Activated CD8-positive, alpha-beta memory T cell treated with anti-CD3 and anti-CD28 coated beads for 4 hours (primary cell): ENCODE measurements at regions not wholly inside any gene's neighbourhood (a gene's known extent, or its start where the extent isn't known, plus 50 kb on each side); places are given as distances from the start of the nearest gene placed in this dataset.
"Not testable (repeated sequence)": the region's sequence is repeated elsewhere in the genome, so short reads cannot be mapped to it uniquely, and the experiment has no call there.

Experiments used
- DNase-seq, 2 donors: peaks; one replicate each; pipeline ENCODE4 v3.0.0-alpha.2; 2020; ENCODE audit warnings: low read depth in 2 of 2

DNA sequence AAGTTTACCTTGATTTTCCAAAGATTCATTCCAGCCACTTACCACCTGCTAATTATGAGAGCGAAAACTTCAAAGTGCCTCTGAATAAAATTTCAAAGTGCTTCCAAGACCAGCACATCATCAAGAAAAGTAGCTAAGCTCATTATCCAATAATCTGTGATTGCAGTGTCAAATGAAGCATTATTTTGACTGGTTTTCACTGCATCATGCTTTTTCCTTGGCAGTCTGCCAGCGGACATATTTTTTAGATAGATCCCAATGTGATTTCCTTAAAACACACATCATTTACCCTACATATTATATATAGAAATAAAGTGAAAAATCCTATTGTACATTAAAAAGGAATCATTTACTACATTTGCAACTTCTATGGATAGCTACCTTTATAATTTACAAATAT lies 508.6 kb upstream of the FAM174A start:
- no peak for DNase-seq

DNA sequence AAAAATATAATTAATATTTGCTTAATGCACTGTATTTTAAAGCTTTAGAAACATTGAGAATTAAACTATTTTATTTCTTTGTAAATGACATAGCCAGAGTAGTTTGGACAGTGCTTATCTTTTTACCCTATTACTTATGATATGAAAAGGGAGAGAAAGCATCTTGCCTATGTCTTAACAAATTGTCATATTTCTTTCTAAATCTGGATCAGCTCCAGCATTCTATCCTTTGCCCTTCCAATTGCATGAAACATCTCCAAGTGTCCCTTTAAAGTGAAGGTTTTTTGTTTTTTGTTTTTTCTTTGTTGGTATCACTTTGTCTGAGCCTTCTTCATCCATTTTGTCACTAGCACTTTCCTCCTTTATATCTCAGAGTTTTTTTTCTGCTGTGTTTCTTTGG lies 511.6 kb upstream of the FAM174A start:
- DNase-seq: no peak

DNA sequence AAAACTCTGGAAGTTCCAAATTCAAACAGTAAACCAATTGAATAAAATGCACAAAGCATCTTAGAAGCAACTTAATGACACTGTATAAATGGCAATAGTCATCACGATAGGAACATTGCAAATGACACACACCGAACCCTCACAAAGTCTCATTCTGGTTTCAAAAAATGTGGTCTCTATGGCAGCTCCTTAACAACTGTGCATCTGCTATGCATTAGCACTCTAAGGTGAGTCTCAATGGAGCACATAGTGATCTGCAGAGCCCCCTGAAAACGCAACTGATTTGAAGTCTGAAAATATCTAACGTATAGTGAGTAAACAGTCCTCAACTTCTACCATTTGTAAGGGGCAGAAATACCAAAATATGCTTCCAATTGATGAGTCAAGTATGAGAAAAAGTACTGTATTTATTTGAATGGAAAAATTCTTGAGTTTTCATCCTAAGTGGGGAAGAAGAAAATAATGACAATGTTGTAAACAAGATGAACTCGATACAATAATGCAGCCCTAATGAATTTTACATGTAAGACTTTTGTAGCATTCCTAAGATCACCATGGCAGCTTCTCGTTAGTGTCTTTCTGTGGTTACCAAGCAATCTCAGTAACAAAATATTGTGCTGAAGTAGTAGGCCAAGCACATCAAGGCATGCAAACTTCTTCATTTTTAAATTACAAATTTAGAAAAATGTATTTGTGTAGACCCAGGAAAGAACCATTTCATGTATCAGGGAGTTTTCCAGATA lies 517.5 kb upstream of the FAM174A start:
- no peak for DNase-seq

DNA sequence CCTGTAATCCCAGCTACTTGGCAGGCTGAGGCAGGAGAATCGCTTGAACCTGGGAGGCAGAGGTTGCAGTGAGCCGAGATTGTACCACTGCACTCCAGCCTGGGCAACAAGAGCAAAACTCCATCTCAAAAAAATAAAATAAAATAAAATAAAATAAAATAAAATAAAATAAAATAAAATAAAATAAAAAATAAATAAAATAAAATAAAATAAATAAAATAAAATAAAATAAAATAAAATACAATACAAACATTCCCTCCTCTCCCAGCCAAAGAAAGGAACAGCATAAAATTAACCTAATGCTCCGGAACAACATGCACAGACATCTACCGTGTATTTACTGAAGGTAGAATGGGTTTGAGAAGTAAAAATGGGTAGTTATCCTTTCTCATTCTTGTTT lies 521.9 kb upstream of the FAM174A start:
- not testable (repeated sequence) for DNase-seq

DNA sequence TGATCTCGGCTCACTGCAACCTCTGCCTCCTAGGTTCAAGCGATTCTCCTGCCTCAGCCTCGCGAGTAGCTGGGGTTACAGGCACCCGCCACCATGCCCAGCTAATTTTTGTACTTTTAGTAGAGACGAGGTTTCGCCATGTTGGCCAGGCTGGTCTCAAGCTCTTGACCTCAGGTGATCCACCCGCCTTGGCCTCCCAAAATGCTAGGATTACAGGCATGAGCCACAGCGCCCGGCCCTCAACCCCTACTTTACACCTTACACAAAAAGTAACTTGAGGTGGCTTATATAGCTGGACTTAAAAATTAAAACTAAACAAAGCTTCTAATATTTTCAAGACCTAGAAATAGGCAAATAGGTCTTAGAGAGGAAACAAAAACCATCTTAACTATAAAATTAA lies 524.0 kb upstream of the FAM174A start:
- not testable (repeated sequence) for DNase-seq

DNA sequence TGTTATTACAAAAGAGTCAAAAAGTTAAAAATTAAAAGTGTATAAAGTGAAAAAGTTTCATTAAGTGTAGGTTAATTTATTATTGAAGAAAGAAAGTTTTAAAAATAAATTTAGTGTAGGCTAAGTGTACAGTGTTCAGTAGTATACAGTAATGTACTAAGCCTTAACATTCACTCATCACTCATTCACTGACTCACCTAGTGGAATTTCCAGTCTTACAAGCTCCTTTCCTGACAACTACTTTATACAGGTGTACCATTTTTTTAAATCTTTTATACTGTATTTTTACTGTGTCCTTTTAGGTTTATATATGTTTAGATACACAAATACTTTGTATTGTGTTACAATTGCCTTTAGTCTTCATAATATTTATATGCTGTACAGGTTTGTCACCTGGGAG lies 530.2 kb upstream of the FAM174A start:
- no peak for DNase-seq

DNA sequence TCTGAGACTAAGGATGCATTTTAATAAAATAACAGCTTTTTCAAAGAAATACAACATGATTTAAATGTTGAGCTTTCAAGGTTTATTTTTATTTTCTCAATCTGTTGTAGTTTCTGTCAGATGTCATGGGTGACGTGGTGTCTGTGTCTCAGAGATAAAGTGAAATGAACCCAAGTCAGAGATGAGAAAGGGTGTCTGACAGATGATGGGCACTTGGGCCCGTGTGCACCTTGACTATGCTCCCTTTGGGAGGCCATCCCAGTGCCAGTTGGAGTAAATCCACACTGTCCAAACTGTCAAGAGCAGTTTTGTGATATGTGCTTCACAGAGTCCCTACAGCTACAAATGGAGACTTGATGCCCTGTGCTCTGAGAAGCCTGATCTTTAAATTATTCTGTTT lies 536.9 kb upstream of the FAM174A start:
- no peak for DNase-seq

DNA sequence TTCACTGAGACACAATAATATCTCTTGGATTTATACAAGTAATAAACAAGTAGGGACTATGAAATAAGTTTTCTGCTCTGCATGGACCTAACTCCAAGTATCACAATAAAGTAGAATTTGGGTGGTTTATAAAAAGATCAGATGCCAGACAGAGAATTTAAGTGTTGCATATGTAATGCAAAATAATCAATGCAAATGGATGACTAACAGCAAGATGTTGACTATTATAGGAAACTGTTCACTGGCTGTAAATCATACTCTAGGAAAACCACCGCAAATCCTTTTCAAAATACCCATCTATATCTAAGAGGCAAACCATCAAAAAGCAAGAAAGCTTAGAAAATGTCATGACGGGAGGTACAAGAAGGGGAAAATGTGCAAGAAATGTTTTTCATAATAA lies 539.8 kb upstream of the FAM174A start:
- no peak for DNase-seq

DNA sequence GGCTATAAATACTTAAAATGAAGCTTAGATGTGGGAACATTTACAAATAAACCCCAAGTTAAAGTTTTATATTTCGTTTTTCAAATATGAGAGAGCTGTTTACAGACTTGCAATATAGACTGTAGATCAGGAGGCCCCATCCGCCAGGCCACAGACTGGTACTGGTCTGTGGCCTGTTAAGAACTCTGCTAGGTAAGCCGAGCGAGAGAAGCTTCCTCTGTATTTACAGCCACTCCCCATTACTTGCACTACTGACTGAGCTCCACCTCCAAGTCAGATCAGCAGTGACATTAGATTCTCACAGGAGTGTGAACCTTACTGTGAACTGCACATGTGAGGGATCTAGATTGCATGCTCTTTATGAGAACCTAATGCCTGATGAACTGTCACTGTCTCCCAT lies 561.4 kb upstream of the FAM174A start:
- no peak for DNase-seq

DNA sequence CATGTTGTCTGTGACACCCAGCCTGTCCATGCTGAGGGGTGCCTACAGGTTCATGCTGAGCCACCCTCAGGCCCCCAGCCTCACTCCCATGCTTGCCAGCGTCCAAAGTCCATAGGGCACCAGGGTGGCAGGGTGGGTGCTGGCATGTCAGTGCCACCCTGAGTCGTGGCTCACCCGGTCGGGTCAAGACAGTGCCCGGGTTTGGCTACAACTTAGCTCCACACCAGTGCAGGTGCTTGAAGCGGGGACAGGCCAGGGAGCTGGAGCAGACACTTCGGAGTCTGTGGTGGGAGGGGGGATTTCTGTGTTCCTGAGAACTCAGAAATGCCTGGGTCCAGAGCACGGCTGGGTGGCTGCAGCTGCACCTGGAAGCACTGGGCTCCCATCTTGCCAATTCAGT lies 579.2 kb upstream of the FAM174A start:
- no peak for DNase-seq

DNA sequence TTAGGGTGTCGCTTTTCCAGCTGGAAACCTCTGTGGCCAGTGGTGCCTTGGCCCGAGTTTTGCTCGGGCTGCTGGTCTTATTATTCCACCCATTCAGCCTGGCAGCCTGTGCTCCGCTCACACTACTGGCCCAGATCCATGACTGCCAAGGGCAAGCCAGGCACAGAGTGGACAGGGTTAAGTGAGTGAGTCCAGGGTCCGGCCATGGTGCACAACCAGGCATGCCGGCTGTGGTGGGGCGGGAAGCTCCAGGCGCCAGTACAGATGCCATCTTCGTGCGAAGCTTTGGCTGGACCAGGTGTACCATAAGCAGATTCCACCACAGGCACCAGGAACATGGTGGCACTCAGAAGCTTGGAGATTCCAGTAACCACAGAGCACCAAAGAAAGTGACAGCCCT lies 580.2 kb upstream of the FAM174A start:
- no peak for DNase-seq

DNA sequence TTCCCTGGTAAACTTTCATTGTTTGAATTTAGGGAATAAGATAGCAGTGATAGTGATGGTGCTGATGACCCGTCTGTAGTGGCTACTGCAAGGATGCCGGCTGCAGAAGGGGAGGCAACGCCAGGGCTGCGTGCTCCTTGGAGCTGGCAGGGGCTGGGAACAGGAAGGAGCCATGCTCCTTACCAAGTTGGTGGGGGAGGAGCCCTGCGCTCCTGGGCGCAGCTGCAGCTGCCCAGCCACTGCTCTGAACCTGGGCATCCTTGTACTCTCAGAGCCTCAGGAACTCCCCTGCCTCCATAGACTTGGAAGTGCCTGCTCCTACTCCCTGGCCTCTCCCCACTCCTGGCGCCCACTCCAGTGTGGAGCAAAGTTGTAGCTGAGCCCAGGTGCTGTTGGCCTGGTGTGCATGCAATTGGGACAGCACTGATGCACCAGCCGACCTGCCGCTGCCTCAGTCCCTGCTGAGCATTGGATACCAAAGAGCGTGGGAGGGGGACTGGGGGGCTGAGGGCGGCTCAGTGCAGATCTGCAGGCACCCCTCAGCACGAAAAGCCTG lies 585.1 kb upstream of the FAM174A start:
- no peak for DNase-seq

DNA sequence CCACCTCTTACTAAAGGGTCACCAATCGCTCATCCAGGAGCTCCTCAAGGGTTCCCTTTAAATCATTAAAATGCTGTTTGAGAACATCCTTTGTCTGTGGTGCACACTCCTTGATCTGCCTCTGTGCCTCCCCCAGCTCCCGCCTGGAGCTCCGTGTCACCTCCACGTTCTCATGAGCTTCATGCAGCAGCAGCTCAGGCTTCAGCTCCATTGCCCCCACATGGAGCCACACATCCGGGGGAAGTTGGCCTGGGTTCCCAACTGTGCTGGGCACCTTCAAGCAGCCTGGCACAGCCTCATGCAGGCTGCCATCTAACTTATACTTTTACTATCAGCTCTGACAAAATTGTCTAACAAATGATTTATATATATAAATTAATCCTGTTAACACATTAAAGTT lies 585.8 kb upstream of the FAM174A start:
- no peak for DNase-seq

DNA sequence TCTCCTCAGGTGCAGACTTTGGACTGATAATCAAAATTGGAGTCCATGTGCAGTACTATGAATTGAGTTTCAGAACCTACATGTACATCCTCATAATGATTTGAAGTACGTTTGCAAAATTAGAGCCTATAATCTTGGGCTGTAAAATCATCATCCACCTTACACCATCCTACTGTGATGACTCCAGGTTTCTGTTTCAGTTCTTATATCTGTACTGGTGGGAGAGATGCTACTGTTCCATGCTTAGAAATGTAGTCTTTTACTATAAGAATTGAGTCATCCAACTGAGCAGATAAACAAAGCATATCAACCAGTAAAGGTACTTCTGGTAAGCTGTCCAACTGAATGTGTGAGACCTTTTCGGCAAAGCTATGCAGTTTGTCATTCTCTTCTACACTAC lies 586.3 kb upstream of the FAM174A start:
- DNase-seq: no peak

DNA sequence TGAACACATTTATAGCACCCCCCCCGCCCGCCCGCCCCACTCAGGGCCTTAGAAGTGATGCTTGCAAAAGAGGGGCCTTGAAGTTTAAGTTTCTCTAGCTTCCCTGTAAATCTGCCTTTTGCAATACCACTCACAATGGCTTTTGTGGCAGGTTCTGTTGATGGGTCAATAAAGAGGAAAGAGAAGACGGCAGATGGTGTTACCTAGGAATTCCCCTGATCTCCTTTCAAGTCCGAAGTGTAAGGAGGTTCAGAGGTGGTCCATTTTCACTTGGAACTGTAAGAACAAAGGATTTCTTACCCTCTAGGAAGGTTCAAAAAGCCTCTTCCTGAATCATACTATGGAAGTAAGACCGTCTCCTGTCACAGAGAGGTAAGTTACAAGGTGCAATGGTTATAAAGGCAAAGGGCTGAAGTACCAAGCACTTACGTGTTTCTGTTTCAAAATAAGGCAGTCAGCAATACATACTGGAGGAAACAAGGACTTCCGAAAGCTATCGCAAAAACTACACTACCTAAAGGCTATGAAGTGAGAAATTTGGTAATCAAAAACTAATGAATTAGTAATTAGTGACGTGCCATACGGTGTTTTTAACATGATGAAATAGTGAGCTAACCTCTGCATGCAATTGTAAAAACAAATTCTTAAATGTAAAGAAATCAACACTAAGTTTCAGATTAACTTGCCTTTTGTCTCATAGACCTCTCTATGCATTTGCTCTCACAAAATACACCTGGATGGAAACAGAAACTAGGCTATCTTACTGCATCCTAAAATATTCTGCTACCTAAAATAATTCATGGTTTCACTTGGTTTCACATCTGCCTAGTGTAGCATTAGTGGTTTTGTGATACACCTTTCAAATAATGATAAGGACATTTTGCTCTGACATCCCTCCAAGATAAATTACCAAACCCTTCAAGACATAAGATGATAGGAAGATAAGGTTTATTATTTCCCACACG lies 589.4 kb upstream of the FAM174A start:
- no peak for DNase-seq

DNA sequence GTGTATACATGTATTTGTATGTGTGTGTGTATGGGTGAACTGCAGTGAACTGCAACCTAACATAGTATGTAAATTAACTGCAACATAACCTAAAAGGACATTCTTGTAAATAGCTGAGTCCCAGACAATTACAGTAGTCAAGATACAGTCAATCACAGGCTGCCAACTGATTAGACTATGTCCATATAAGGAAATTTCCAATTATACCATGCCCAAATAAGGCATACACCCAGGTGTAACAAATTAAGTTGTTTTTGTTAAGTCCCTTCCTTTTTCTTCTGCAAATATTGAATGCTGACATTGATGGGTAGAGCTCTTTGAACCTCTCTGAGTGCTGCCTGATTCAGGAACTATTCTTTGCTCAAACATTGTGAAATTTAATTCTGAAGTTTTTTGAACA lies 594.6 kb upstream of the FAM174A start:
- no peak for DNase-seq

DNA sequence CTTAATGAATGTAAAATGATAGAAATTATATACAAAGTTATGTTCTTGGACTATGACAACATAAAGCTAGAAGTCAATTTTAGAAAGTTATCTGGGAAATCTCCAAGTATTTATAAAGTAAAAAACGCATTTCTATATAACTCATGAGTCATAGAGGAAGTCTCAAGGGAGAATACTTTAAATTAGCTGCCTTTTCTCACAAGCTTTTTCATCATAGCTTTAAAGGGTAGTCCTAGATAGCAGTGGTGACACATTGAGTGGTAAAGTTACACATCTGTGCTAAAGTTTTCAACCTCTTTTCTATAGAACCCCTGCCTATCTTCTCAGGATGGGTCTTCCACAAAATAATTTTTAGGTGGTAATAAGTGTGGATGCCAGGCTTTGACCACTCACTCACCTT lies 598.3 kb upstream of the FAM174A start:
- DNase-seq: no peak

DNA sequence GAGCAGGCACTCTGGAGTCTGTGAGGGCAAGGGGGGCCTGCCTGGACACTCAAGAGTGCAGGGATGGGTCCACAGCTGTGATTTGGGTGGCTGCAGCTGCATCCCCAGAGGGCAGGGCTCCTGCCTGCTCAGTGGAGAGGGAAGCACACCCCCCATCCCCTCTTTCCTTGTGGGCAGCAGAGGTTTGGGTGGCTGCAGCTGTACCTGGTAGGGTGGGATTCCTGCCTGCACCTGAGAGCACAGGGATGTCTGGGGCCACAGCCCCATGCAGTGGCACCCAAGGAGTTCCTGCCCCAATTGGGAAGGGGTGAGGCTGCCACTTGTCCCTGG lies 605.4 kb upstream of the FAM174A start:
- DNase-seq: no peak

DNA sequence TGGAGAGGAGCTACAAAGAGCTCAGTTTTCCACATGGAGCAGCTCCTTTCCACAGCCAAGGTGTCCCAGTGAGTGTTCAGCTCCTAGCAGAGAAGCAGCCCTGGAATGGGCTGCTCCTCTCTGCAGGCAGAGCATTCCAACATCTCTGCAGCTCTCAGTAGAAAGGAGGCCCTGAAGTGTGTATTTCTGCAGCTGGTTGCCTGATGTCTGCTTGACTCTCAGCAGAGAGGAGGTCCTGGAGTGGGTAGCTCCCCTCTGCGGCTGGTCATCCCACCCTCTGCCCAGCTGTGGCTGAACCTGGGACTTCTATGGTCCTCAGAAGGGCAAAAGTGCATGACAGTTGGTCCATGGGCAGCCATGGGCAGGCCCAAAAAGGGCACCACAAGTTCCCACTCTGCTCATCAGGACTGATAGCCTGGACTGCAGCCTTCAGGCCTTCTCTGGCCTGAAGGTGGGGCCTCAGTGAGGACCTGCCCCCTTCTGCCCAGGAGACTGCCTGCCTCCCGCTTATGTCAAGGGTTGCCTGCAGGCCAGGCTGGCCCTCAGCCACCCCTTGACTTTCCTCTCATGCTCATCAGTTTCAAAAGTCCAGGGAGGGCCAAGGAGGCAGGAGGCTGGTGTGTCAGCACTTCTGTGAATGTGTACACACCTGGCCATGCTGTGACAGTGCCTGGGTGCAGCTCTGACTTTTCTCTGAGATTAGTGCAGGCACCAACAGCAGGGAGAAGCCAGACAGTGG lies 605.9 kb upstream of the FAM174A start:
- DNase-seq: no peak

DNA sequence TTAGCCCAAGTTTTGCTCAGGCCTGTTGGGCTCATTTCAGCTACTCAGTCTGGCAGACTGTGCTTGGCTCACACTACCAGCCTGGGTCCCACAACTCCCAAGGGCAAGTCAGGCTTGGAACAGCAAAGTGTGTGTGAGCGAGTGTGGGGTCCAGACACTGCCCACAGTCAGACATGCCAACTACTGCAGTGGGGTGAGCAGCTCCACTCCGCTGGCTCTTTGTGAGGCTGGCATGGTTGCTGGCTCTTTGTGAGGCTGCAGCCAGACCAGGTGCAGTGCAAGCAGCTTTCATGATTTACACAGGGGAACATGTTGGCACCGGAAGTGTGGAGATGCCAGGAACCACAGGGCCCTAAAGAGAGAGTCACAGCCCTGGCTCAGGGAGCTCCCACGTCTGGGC lies 606.7 kb upstream of the FAM174A start:
- DNase-seq: no peak

DNA sequence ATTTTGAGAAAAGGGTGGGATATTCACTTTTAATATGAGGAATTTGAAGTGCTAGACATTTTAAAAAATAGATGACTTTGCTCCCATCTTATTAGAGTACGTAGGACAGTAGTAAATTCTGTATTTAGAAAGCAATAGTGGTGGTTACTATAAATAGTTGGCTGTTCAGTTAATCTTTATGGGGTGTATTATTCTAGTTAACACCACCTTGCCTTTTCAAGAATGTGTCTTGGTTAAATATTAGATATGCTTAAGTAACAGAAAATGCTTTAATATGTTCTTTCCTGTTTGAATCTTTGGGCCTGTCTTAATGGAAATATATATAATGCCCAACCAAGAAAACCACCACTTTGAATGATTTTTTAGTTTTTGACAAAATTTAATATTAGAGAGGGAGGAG lies 608.7 kb upstream of the FAM174A start:
- no peak for DNase-seq

DNA sequence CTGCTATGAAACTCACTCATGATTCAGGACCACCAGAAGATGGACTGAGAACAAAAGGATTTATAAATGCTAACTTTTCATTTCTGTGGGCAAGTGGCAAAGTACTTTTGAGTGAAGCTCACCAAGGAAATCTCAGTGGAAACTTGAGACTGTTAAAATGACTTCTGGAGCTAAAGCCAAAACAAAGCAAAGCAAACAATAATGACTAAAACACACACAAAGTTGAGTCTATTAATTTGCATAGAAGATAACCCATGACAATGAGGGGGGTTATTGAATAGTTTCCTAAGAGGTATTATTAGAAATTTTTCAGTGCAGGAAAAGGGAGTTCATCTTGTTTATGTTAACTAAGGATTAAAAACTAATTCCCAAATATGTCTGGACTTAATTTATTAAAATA lies 612.8 kb upstream of the FAM174A start:
- no peak for DNase-seq
